ENCODE measurements at regions not wholly inside any gene's neighbourhood (a gene's known extent, or its start where the extent isn't known, plus 50 kb on each side); places are given as distances from the start of the nearest gene placed in this dataset.

GRCh38 chr3:187947927-187948682 lies 202.8 kb upstream of the BCL6 start:
- Histone ChIP-seq H3K79me1 (ENCODE audit: insufficient read depth, low read depth, low read length, poor library complexity, severe bottlenecking) (no peaks in the 10 kb centered on the region), H3K4me1 (ENCODE audit: insufficient read depth, low read length) (peaks cover 2% of the 10 kb centered on the region; the same call in 1 of the 2 replicates), H3K4me2 (ENCODE audit: insufficient read depth, insufficient read length, low read length) (no peak overlapping the region), H3K4ac (ENCODE audit: low read depth, low read length) (no peak overlapping the region), H3K9ac (ENCODE audit: extremely low read depth, insufficient read length, low read length) (no peak overlapping the region), H3K27ac (ENCODE audit: insufficient read length, low read depth, low read length) (no peak overlapping the region), H3K23ac (ENCODE audit: insufficient read length, low read depth, low read length) (no peak overlapping the region), H3K27me3 (ENCODE audit: insufficient read depth, low read length) (no peaks in the 10 kb centered on the region), H3K79me2 (ENCODE audit: insufficient read depth, low read length) (no peaks in the 10 kb centered on the region), H3K9me3 (ENCODE audit: control insufficient read depth, low read depth, low read length) (no peaks in the 10 kb centered on the region), H3K56ac (ENCODE audit: insufficient read length, low read depth, low read length) (no peak overlapping the region), H2BK20ac (ENCODE audit: low read depth, low read length, poor library complexity, severe bottlenecking) (no peak overlapping the region), H2BK15ac (ENCODE audit: low read depth, low read length) (no peak overlapping the region), H2BK12ac (ENCODE audit: insufficient read length, low read depth, low read length) (no peak overlapping the region), H2BK5ac (ENCODE audit: insufficient read length, low read length) (no peak overlapping the region), H4K20me1 (ENCODE audit: control insufficient read depth, insufficient read depth, insufficient read length) (no peaks in the 10 kb centered on the region), H2BK120ac (ENCODE audit: low read depth, low read length, poor library complexity, severe bottlenecking) (no peak overlapping the region), H3K23me2 (ENCODE audit: insufficient read length, low read depth, low read length, poor library complexity, severe bottlenecking) (no peaks in the 10 kb centered on the region), H4K91ac (ENCODE audit: insufficient read length, low read depth, low read length) (no peak overlapping the region), H4K5ac (ENCODE audit: insufficient read length, low read depth, low read length) (no peak overlapping the region), H3K18ac (ENCODE audit: insufficient read length, low read depth, low read length) (no peak overlapping the region), H3K14ac (ENCODE audit: insufficient read depth, low read length) (no peak overlapping the region), H4K8ac (replicated peaks; ENCODE audit: insufficient read length, low read depth, low read length) (no peak overlapping the region), H2AFZ (ENCODE audit: low read length) (no peak overlapping the region), H2AK5ac (ENCODE audit: insufficient read length, low read length) (no peak overlapping the region), H3T11ph (ENCODE audit: low read length) (no peak overlapping the region)
- Mint-ChIP-seq H3K27me3 (ENCODE audit: low read depth) (no peaks in the 10 kb centered on the region), H3K9me3 (peaks cover 0 to 1% of the 10 kb centered on the region in 2 experiments; a peak in 2 of 5 replicates), H3K4me1 (peaks cover 15 to 19% of the 10 kb centered on the region in 2 experiments), H3K27ac (no peak overlapping the region), H3K36me3 (ENCODE audit: insufficient read depth in 1 of 3, low read depth in 3 of 3) (no peaks in the 10 kb centered on the region), H3K4me3 (no peak overlapping the region)
- DNase-seq, result no peak
- WGBS (ENCODE audit: extremely low coverage, insufficient read length, low lambda C conversion rate), result no CpG with 5 or more reads among the region's 5 CpGs
- no peak for TF ChIP-seq CTCF (conservative IDR thresholded peaks at IDR 0.05)

Measured in H9 (cell line).